GM19438 (cell line): ENCODE measurements at regions not wholly inside any gene's neighbourhood (a gene's known extent, or its start where the extent isn't known, plus 50 kb on each side); places are given as distances from the start of the nearest gene placed in this dataset.

Experiments
- ATAC-seq: cut with Tn5 transposase; IDR thresholded peaks from one replicate; pipeline ENCODE4 v1.9.1; 2021; ENCODE audit warnings: low read depth; ENCODE audit not compliant: unreplicated experiment

DNA sequence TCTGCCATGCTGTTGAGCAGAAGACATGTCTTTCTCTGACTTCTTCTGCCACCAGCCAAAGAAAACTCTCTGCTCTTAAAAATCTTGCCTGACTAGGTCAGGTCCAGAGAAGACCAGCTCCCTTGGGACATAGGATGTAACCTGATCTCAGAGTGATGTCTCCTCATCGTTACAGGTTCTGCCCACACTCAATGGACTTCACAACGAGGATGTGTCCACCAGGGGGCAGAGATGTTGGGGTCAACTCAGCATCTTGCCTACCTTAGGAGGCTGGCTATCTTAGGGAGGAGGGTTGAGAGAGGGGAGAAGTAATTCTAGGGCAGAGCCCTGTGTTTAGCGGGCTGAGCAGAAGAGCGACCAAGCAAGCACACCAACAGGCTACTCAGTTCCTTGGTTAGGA is 207.6 kb upstream of the CDH4 start:
- ATAC-seq: no peak

DNA sequence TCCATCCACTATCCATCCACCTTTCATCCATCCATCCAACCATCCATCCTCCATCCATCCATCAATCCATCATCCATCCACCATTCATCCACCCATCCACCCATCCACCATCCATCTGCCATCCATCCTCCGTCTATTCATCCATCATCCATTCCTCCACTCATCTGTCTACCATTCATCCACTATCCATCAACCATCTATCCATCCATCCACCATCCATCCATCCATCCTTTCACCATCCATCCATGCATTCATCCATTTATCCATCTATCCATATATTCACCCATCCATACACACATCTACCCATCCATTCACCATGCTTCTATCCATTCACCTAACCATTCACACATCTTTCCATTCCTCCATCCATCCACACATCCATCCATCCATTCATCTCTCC is 207.0 kb upstream of the CDH4 start:
- ATAC-seq: no peak

DNA sequence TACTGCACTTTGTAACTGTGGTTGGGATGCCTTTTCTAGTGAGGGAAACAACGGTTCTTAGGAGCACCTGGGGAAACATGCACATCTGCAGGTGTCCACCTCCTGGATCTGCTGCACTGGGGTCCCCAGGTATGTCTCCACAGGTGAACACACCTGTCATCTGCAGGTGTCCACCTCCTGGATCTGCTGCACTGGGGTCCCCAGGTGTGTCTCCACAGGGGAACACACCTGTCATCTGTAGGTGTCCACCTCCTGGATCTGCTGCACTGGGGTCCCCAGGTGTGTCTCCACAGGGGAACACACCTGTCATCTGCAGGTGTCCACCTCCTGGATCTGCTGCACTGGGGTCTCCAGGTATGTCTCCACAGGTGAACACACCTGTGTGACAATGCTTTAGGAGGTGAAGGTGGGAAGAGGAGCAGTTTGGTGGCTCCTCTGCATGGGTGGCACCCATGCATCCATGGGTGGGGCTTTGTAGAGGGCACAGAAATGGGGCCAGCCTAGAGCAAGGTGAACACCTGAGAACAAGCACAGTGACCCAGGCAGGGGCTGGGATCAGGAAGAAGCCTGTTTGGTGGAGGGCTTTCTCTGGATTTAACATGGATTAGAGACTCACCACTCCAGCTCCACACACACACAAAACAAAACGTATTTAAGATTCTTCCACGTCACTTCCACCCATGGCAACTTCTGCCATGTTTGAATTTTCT is 206.0 kb upstream of the CDH4 start:
- no peak for ATAC-seq

DNA sequence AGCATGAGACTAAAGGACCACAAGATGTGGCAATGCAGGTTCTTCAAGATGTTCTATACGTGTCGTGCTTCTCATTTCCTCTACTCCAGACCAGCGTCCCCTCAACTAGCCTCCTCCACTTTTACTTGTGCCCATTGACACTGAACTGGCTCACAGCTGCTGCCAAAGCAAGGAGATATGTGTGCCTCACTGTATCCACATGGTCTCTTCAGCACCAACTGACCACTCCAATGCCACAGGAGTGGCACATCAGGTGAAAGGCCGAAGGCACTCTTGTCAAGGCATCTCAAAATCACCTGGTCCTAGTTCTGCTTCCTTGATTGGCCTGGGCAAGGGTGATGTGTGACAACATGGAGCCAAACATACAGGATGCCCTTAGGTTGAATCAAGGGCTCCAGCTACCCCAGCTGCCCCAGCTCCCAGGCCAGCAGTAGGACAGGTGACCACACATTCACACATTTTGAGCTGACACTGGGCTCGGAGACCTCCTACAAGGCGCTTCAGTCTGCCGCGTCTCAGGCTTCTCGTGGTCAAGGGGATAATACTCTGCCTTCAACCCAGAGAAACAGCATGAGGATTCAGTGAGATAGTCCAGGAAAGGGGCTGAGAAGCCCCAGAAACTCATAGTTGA is 205.2 kb upstream of the CDH4 start:
- ATAC-seq: no peak

DNA sequence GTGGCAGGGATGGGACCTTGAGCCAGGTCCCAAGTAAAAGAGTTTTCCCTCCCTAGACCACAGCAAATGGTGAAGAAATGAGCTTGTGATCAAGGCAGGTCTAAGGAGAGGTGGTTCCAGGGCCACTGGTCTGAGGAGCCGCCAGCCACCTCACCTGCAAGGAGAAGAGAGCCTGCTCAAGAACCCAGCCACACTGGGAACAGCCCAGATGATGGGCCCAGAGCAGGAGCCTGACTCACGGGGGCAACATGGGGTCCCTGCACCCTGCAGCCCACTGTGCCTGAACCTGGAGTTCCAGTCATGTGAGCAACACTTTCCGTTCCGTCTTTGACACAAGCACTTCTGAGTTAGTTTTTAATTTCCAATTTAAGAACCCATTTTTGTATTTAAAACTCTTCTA is 204.5 kb upstream of the CDH4 start:
- no peak for ATAC-seq

DNA sequence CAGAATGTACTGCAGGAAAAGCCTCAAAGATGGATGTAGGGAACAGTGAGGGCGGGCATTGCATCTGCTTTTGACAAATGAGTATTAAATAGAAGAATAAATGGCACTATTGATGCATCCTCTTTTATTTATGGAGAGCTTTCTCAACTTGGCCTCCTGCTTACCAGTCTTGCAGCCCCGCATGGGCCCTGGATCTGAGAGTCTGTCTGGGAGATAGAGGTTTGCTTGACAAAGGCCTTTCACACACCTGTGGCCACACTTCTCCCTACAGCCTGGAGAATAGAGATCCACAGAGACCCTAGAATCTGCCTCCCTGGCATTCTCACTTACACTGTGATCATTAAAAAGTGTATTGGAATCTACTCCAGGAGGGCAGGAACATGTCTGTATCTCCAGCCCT is 203.8 kb upstream of the CDH4 start:
- no peak for ATAC-seq

DNA sequence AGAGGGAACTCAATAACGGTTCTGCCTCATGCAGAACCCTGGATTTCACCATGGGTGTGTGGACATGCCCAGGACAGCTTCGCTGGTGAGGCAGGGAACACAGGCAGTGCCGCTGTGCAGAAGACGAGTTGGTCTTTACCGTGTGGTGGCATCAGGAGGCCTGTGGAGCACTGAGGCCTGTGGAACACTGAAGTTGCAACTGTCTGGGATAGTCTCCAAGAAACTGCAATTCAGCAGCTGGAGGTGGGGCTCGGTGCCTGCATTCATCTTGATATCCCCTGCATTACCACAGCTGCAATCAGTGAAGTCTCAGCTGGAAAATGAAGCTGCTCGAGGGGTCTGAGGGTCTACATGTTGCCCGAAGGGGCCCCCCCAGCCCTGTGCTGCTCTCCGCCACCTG is 202.4 kb upstream of the CDH4 start:
- ATAC-seq: no peak

DNA sequence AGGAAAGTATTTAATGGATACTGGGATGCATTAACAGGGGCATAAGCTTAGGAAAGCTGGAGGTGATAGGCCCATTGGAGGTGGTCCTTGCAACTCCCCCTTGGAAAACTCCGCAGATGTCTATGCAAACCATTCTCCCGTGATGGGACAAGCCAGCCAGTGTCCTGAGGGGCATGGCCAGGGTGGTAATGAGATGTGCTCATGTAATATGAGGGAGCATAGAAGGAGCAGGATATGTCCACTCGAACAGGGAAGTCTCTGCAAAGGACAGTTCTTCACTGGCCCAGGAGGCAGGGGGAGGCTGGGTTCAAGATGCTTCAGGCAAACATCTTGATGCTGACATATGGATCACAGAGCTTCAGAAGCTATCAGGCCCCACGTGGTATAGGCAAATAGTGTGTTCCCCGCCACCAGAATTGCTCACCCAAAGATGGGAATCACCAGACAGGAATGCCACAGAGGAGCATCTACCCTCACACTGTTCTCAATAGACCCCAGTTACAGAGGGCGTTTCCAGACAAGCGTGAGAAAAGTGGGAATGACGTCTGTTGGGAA is 201.6 kb upstream of the CDH4 start:
- no peak for ATAC-seq

DNA sequence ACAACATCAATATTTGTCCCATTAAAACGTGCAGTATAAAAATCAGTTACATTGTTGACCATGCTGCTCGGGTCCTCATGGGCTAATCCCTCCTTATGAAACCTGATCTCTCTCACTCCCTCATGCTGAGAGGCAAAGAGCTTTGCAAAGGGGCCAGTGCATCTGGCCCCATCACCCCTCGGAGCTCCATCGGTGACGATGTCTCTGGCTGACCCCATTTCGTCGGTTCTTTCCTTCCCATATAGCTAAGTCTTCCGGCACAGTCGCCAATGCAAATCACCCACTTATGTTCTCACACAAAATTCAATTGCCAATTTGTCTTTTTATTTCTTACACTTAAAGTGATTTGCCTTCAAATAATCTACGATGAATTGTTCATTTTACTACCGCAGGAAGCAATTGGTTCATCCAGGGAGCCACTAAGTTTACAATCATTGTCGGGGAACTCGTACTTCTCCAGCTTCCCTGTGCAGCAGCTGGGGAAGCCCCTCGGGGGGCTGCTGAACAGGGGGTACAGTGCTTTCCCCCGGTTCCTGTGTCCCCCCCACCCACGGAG is 199.8 kb upstream of the CDH4 start:
- ATAC-seq: no peak

DNA sequence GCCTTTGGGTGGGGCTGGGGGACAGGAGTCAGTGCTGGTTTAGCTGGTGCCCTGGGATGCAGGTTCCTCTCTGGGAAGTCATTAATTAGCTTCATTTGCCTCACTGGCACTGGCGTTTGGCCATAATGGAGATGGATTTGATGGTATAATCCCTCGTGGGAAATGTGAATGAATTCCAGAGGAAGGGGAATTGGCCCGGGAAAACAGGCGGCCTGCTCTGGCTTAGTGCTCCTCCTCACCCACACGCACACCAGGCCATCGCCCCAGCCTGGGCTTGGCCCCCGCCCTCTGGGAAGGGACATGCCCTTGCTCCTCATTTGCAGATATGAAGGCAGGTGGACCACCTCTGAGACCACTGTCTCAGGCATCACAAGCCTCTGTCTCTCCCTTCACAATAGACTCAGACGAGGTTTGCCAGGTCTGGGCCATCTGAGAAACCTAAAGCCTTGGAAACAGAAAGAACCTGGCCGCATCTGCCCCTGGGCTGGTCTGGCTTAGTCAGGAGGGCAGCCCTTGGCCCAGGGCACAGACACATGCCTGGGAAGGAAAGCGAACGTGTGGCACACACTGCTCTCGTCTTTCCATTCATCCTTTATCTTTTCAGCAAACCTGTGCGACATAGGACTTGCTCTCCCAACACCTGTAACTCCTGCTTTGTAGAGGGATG is 199.2 kb upstream of the CDH4 start:
- no peak for ATAC-seq

DNA sequence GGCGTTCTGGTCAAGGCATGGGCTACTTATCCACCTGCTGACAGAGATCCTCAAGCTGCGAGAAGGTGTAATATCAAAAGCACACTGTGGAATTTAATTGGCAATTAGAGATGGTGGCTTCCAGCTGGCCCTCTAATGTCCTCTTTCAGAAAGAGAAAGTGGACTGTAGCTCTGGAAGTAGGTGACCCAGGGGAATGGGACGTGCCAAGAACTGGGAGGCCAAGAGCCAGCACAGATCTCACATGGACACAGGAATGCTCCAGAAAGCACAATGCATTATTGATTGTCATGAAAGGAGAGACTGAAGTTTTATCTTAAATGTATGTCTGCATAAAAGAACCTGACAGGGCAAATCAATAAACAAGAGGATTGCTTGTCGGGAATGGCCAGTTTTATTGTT is 198.6 kb upstream of the CDH4 start:
- ATAC-seq: no peak

DNA sequence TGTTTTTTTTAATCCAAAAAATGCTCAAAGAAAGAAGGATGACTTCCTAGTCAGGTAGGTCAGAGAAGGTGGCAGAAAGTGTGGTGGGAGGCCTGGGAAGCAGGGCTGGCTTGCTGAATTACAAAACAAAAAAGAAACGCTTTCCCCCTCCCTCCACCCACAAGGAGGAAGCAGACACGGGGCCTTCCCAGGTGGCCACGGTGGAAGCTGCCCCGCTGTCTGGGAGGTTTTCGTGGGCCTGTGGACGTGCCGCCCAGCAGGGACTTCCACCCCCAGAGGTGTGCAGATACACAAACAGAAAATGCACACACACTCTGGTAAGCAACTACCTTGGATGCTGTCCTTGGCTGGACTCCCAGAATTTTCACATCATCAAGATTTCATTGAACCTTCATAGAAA is 198.2 kb upstream of the CDH4 start:
- ATAC-seq: no peak

DNA sequence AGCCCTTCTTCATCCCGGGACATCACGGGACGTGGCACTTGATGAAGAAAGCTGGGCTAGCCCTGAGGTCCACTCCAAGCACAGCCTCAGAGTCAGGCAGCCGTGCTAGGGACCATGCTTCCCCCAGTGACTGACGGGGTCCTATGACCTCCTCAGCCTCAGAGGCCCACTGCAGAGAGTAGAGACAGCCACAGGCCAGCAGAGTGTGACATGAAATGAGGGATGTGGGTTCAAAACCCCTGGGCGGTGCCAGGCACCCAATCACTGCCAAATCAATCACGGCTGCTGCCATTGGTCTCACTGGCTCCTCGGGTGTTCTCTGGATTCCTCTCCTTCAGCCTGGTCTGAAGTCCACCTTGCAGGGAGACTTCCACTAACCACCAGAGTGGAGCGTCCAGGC is 197.7 kb upstream of the CDH4 start:
- no peak for ATAC-seq

DNA sequence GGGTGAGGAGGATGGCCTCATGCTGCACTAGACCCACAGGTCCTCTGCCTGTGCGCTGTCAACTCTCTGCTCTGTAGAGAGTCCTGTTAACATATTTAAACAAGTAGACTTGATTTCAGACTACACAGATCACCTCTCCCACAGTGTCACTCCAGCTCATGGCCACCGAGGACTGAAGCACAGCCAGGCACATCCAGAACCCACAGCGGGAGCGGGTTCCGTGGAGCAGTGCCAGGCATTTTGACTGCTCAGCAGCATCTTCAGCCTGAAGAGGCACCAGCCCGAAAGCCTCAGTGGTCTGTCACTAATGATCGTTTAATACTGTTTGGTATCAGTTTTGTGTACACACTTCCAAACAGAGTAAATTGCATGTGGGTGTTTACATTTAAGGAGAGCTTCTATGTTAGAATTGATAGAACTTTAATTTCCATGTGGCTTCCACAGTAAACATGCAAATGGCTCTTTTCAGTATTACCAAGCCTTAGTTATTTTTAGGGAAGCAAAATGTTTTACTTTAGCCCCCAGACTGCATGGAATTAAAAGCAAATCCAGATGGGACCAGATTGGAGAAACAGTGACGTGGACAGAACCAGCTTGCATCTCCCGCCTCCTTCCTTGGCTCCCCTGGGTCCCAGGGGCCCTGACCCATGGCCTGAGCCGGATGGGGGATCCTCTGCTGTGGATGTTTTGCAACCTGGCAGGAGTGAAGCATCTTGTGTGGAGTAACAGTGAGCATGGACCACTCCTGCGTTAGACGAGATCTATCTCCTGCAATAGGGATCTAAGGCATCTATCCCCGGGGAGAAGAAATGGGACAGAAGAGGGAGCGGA is 196.7 kb upstream of the CDH4 start:
- no peak for ATAC-seq

DNA sequence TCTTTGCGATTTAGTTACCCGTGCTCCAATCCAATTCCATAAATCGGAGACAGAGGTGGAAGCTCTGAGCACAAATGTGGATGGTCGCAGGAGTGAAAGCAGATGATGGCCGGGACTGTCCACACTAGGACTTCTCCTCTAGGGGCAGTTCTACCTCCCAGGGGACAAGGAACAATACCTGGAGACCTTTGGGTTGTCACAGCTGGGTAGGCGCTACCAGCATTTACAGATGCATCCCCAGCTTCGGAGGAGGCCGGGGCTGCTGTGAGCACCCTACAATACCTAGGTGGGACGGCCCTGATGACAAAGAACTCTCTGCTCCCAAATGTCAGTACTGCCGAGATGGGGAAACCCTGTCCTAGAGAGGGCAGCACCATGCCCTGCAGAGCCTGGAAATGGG is 195.9 kb upstream of the CDH4 start:
- ATAC-seq: no peak

DNA sequence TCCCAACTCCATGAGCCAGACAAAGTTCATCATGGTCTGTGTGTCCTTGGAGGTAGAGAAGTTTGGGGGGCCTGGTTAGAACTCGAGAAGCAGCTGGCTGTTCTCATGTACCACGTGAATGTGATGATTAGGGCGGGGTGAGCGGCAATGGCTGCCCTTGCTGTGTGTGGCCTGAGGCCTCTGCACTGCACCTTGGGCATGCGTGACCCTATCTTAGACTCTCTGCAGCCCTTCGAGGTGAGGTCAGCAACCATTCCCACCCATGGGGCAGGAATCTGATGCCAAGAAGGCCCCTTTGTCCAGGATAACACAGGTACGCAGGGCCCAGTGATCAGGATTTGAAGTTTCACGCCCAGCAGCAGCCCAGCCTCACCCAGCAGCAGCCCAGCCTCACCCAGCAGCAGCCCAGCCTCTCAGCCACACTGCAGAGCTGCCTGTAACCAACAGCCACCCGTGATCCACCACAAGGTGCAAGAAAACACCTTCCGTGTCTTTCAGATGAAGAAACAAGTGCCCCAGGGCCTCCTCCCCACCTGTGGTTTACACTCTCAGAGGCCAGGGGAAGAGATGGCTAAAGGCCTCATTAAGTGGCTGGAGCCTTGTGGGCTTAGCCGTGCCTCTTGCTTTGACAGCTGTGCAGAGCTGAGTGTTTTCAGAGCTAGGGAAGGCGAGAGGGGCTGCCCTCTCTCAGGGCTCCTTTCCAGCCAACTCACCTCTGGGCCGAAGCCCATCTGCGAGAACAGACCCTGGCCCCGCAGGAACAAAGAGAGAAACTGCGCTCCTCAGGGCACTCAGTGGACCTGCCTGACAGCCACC is 195.2 kb upstream of the CDH4 start:
- no peak for ATAC-seq

DNA sequence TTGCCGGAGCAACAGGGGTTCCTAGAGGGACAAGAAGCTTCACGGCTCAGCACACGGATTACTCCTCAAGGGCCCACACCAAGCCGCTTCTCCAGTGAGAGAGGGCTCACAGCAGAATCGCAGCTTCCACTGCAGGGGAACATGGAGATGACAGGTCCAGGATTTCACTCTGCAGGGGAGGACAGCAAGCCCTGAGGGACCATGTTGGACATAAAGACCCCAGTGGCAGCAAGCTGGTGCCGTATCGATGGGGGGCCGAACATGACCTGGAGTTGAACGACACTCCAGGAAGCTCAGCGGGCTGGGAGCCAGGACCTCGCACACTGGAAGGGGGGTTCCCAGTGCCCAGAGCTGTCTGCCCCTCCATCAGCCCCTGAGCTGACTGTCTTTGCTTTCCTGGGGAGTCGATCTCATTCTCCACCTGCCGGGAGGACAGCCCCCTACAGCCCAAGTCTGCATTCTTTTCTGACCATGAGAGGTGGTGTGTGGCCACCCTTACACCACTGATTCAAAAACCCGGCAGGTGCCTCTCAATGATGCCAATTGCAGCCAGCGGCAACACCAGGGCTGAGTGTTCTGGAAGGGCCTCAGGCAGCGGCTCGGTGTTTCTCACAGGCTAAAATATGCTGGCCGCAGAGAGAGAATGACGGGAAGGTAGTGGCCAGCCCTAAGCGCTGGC is 194.5 kb upstream of the CDH4 start:
- ATAC-seq: no peak

DNA sequence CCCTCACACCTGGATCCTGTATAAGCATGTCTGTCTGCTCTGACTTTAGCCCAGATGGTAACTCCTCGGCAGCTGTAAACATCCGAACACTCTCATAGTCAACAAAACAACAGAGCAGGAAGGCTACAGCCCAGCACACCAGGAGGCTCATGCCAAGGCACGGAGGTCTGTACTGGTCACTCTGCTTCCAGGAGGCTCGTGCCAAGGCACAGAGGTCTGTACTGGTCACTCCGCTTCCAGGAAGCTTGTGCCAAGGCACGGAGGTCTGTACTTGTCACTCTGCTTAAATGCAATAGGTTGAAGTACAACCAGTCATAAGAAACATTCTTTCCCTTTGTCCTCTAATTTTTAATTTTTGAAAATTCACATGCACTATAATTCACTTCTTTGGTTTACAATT is 190.1 kb upstream of the CDH4 start:
- ATAC-seq: no peak

DNA sequence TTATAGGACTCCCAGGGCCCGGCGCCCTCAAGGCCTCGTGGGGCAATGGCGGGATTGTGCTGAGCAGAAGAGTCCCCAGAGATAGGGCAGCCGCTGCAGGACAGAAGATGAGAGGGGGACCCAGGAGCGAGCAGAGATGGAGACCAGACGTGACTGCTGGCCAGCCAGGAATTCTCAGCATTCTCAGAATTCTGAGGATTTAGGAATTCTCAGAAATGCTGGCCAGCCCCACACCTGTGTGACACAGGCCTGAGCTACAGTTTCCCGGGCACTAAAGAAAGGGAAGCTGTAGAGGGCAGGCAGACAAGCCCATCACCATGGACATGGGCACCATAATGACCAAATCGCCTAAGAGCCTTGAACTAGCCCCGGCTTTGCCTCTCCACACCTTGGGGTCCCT is 186.2 kb upstream of the CDH4 start:
- no peak for ATAC-seq
